Uterus (tissue), 3 donors: ENCODE measurements at regions not wholly inside any gene's neighbourhood (a gene's known extent, or its start where the extent isn't known, plus 50 kb on each side); places are given as distances from the start of the nearest gene placed in this dataset.
"Not testable (repeated sequence)": the region's sequence is repeated elsewhere in the genome, so short reads cannot be mapped to it uniquely, and the experiment has no call there.

ENCODE experiments used
- DNase-seq, 2 donors: peaks; one replicate each; pipeline ENCODE4 v3.0.0-alpha.2; 2019 to 2020
- H3K27ac ChIP-seq, 2 donors: fragments of 200-600 bp; sonication (generic); 1 replicate in 1 of 2; 2 replicates in 1 of 2; pipeline ENCODE4 v1.5.1; 2016 to 2018
- H3K27me3 ChIP-seq, 2 donors: fragments of 200-600 bp; sonication (generic); one replicate each; pipeline ENCODE4 v1.5.1; 2018 to 2019; ENCODE audit warnings: control low read depth in 1 of 2
- H3K36me3 ChIP-seq, 2 donors: fragments of 200-600 bp; sonication (generic); one replicate each; pipeline ENCODE4 v1.5.1; 2019; ENCODE audit warnings: control low read depth in 1 of 2
- H3K4me1 ChIP-seq, 2 donors: fragments of 200-600 bp; sonication (generic); one replicate each; pipeline ENCODE4 v1.5.1; 2018 to 2019; ENCODE audit warnings: control low read depth in 1 of 2
- H3K4me3 ChIP-seq, 2 donors: fragments of 200-600 bp; sonication (generic); 1 replicate in 1 of 2; 2 replicates in 1 of 2; pipeline ENCODE4 v1.5.1; 2018 to 2019; ENCODE audit warnings: mild to moderate bottlenecking in 1 of 2
- H3K9me3 ChIP-seq, 2 donors: fragments of 200-600 bp; sonication (generic); one replicate each; pipeline ENCODE4 v1.5.1; 2019; ENCODE audit warnings: control low read depth in 1 of 2
- CTCF ChIP-seq, 4 experiments: fragments of 200-600 bp in 2 of 4; fragments of 450-650 bp in 2 of 4; sonication (generic) in 2 of 4; IDR thresholded peaks; one replicate each; pipeline ENCODE4 v1.5.1; 2016 to 2019; ENCODE audit warnings: antibody characterized with exemption in 4 of 4, mild to moderate bottlenecking in 2 of 4, moderate library complexity in 1 of 4
- POLR2A ChIP-seq, 2 donors: fragments of 450-650 bp; IDR thresholded peaks; one replicate each; pipeline ENCODE4 v1.6.1; 2016; ENCODE audit warnings: antibody characterized with exemption in 2 of 2, mild to moderate bottlenecking in 1 of 2, moderate library complexity in 1 of 2
- intact Hi-C: fragments of 100-400 bp; cut with DNase I; formaldehyde crosslinking; loops from one replicate; pipeline ENCODE4 v1.15.1; 2023; ENCODE audit warnings: low total_unique reads
- donor health status: DM: yes; HTN: yes; CAD: no.

DNA sequence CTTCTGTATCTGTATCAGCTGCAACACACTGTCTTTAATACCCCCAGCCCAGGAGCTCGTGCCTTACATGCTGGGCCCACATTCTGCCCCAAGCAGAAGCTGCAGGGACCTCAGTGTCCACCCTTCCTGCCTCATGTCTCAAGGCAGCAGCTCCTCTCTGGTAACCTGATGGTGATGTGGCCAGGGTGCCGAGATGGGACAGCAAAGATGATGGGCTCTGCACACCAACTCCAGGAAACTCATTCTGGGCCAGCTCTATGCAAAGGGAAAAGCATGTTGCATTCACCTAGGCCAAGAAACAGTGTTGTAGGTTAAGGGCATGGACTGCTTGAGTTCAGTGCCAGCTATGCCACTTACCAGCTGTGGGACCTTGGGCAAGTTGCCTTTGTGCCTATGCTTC is 79.5 kb upstream of the PRR23C start:
- DNase-seq = no peak
- Histone ChIP-seq H3K27me3 (no peaks in the 10 kb centered on the region), H3K4me3 (no peak overlapping the region), H3K36me3 (no peaks in the 10 kb centered on the region), H3K27ac (no peak overlapping the region), H3K4me1 (no peaks in the 10 kb centered on the region), H3K9me3 (no peaks in the 10 kb centered on the region)
- TF ChIP-seq POLR2A (IDR thresholded peaks at IDR 0.05) (no peak), CTCF (IDR thresholded peaks at IDR 0.05) (no peak)
- intact Hi-C loops = no loop called here

DNA sequence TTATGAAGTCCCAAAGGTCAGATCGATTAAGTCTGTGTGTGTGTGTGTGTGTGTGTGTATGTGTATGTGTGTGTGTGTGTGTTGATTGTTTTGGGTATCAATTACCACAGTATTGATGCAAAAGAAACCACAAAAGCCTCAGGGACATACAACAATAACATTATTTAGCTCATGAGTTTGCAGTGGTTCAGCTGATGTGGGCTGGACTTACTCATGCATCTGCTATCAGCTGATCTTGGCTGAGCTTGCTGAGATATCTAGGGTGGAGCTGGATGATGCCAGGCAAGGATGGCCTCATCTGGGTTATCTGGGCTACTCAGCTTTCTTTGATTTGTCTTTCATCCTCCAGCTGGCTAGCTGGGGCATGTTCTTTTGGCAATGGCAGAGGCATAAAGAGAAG is 82.4 kb upstream of the PRR23C start:
- no peak for DNase-seq
- Histone ChIP-seq H3K9me3 (no peaks in the 10 kb centered on the region), H3K4me1 (no peaks in the 10 kb centered on the region), H3K4me3 (no peak overlapping the region), H3K27me3 (no peaks in the 10 kb centered on the region), H3K36me3 (no peaks in the 10 kb centered on the region), H3K27ac (no peak overlapping the region)
- no peak for TF ChIP-seq POLR2A (IDR thresholded peaks at IDR 0.05)
- intact Hi-C loops = no loop called here

DNA sequence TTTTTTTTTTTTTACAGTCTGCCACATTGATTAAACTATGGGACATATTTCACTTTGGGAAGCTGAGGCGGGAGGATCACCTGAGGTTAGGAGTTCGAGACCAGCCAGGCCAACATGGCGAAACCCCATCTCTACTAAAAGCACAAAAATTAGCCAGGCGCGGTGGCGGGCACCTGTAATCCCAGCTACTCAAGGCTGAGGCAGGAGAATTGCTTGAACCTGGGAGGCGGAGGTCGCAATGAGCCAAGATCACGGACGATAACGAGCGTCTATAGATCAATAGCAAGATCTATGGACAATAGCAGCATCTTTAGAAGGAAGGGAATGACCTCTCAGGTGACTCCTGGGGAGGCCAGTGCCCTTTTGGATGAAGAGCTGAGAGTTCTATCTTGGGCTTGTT is 82.9 kb upstream of the PRR23C start:
- H3K4me3 ChIP-seq, H3K27ac ChIP-seq, intact Hi-C loops, DNase-seq, H3K4me1 ChIP-seq, H3K9me3 ChIP-seq, H3K36me3 ChIP-seq, H3K27me3 ChIP-seq: not testable (repeated sequence)

GRCh38 chr3:139128803-139129202 is 84.1 kb upstream of the PRR23C start:
- intact Hi-C loops = no loop called here
- Histone ChIP-seq H3K9me3 (no peaks in the 10 kb centered on the region), H3K27ac (no peak overlapping the region), H3K4me1 (no peaks in the 10 kb centered on the region), H3K36me3 (no peaks in the 10 kb centered on the region), H3K4me3 (no peak overlapping the region), H3K27me3 (no peaks in the 10 kb centered on the region)
- no peak for TF ChIP-seq CTCF (IDR thresholded peaks at IDR 0.05)
- TF ChIP-seq POLR2A (IDR thresholded peaks at IDR 0.05) = no peak
- DNase-seq = no peak

DNA sequence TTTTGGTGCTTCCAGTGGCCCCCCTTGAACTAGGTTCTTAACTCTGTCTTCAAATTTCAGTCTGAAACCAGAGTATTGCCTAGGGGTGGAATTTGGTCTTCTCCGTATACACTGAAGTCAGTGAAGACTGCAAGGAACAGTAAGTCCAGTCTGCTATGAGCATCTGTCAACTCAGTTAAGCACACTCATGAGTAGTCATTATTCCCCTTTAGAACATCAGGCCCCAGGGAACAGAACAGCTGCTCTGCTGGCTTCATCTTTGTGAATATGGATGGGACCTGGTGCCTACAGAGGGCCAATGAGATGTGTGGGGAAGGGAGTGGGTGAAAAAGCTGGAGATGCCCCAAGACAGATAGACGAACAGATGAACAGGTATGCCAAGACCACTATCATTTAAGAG is 85.2 kb upstream of the PRR23C start:
- intact Hi-C loops = no loop called here
- no peak for DNase-seq
- TF ChIP-seq CTCF (IDR thresholded peaks at IDR 0.05) (no peak), POLR2A (IDR thresholded peaks at IDR 0.05) (no peak)
- Histone ChIP-seq H3K36me3 (no peaks in the 10 kb centered on the region), H3K4me1 (no peaks in the 10 kb centered on the region), H3K27me3 (no peaks in the 10 kb centered on the region), H3K27ac (no peak overlapping the region), H3K4me3 (no peak overlapping the region), H3K9me3 (no peaks in the 10 kb centered on the region)

DNA sequence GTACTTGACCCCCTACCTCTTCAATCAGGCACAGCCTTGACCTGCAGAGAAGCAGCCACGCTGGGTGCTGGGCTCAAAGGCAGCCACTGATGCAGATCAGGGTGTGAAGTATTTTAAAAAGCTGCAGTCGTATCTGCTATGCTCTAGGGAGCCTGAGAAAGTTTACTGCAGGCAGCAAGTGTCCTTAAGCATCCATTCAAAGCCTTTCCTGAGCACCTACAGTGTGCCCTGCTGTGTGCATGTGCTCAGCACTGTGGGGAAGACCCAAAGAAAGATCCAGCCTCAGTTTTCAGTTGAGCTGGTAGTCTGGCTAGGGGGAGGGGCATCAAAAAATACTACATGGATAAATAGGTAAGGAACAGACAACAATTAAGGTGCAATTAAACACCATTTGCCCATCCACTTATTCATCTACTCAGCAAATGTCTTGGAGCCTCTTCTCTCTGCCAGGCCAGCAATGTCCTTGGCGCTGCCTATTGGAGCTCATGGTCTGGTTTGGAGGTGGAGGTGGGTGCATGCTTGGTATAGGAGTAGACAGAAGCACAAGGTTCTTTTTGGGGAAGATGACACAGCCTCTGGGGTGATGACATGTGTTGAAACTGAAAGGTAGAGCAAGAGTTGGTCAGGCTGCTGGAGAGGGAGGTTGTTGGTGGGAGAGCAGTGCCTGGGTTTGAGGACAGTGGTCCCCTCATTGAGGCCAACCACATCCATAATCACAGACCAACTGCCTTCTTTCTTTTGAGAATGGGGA is 85.9 kb upstream of the PRR23C start:
- no peak overlapping the region for H3K4me3 ChIP-seq
- intact Hi-C loops = no loop called here
- no peaks in the 10 kb centered on the region for H3K4me1 ChIP-seq
- H3K27me3 ChIP-seq = no peaks in the 10 kb centered on the region
- no peaks in the 10 kb centered on the region for H3K36me3 ChIP-seq
- H3K27ac ChIP-seq = no peak overlapping the region
- DNase-seq = no peak
- no peaks in the 10 kb centered on the region for H3K9me3 ChIP-seq
- TF ChIP-seq CTCF (IDR thresholded peaks at IDR 0.05) (no peak), POLR2A (IDR thresholded peaks at IDR 0.05) (no peak)
